IPS-NIHi7 (cell line): ENCODE measurements at regions not wholly inside any gene's neighbourhood (a gene's known extent, or its start where the extent isn't known, plus 50 kb on each side); places are given as distances from the start of the nearest gene placed in this dataset.

ENCODE experiments used
- DNase-seq: peaks from one replicate; pipeline ENCODE4 v3.0.0; 2012; ENCODE audit warnings: mixed read lengths; ENCODE audit errors: extremely low spot score

GRCh38 chr4:23268072-23268771 is 575.5 kb downstream of the GBA3 start:
- DNase-seq: no peak

GRCh38 chr4:23266401-23266800 is 573.7 kb downstream of the GBA3 start:
- no peak for DNase-seq

- DNase-seq: no peak
Measured at GRCh38 chr4:23260511-23260910, 567.8 kb downstream of the GBA3 start.

GRCh38 chr4:23245203-23245832 is 552.6 kb downstream of the GBA3 start:
- no peak for DNase-seq

GRCh38 chr4:23242962-23243361 is 550.2 kb downstream of the GBA3 start:
- DNase-seq: no peak

- no peak for DNase-seq
Measured at GRCh38 chr4:23241408-23241807, 548.7 kb downstream of the GBA3 start.

GRCh38 chr4:23238848-23239247 is 546.1 kb downstream of the GBA3 start:
- no peak for DNase-seq

- no peak for DNase-seq
Measured at GRCh38 chr4:23237771-23238170, 545.0 kb downstream of the GBA3 start.

- peak; percentile 41 for DNase-seq
Measured at GRCh38 chr4:23235628-23236390, 543.1 kb downstream of the GBA3 start.

GRCh38 chr4:23234716-23235115 is 542.0 kb downstream of the GBA3 start:
- DNase-seq: no peak

- peak; percentile 20 for DNase-seq
Measured at GRCh38 chr4:23234018-23234417, 541.3 kb downstream of the GBA3 start.

- no peak for DNase-seq
Measured at GRCh38 chr4:23233596-23233995, 540.9 kb downstream of the GBA3 start.

- DNase-seq: no peak
Measured at GRCh38 chr4:23232987-23233386, 540.2 kb downstream of the GBA3 start.

GRCh38 chr4:23225564-23225963 is 532.8 kb downstream of the GBA3 start:
- DNase-seq: no peak

- DNase-seq: no peak
Measured at GRCh38 chr4:23224684-23225420, 532.1 kb downstream of the GBA3 start.

- no peak for DNase-seq
Measured at GRCh38 chr4:23220911-23221310, 528.2 kb downstream of the GBA3 start.

GRCh38 chr4:23219779-23220408 is 527.2 kb downstream of the GBA3 start:
- DNase-seq: no peak

- no peak for DNase-seq
Measured at GRCh38 chr4:23213198-23213597, 520.5 kb downstream of the GBA3 start.

GRCh38 chr4:23212558-23212957 is 519.8 kb downstream of the GBA3 start:
- no peak for DNase-seq

- DNase-seq: no peak
Measured at GRCh38 chr4:23207059-23207458, 514.3 kb downstream of the GBA3 start.

GRCh38 chr4:23202712-23203247 is 510.0 kb downstream of the GBA3 start:
- DNase-seq: no peak
